HuH-7 (cell line): ENCODE measurements at regions not wholly inside any gene's neighbourhood (a gene's known extent, or its start where the extent isn't known, plus 50 kb on each side); places are given as distances from the start of the nearest gene placed in this dataset.
"Not testable (repeated sequence)": the region's sequence is repeated elsewhere in the genome, so short reads cannot be mapped to it uniquely, and the experiment has no call there.

Experiments used
- DNase-seq: peaks from one replicate; pipeline ENCODE4 v3.0.0; 2011; ENCODE audit warnings: low spot score

DNA sequence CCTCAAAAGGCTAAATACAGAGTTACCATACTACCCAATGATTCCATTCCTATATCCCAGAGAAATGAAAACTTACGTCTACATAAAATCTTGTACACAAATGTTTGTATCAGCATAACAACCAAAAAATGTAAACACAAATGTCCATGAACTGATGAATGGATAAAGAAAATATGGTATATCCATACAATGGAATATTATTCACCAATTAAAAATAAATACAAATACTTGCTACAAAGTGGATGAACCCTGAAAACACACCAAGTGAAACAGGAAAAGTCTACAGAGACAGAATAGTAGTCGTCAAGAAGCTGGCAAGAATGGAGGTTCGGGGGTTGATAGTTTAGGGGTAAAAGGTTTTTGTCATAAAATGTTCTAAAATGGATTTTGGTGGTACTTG, 54.0 kb upstream of the ANKRD28 start:
- no peak for DNase-seq

DNA sequence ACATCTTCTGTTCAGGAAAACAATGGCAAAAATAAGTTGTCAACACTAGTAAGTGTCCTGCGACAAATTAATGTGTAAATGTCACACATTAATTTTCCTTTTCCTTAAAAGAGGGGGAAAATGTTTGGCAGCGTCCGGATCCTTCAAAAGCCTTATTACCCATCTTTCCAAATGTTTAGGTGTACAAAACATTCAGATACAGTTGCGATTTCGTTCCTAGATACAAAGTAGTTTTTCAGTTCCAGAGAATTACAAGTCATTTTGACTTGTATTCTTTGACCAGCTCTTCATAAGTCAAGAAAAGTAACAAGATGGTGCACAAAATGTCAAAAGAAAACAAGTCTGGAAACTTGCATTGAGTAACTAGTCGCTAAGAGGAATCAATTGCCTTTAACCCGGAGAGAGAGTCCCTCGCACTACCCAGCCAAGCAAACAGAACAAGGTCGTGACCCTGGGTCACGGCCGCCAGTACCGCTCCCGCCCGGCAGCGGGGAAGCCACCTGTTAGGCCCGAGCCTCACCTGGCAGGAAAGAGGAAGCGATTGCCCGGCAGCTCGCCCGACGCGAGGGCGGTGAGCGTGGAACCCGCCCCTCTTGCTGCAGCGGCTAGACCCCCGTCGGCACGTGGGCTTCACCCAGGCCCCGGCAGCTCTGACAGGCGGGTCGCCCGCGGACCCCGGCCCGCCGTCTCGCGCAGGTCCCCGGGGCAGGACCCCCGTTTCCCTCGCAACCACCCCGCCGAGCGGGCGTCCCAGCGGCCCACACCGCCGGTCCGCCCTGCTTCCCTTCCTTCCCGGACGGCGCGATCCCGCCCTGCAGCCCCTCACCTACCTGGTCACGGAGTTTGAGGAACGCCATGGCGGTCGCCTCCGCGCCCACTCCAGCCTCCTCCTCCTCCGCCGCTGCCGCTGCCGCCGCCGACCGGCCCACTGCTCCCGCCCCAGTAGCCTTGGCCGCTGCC, 61.0 kb upstream of the ANKRD28 start:
- DNase-seq, result peak; percentile 80

DNA sequence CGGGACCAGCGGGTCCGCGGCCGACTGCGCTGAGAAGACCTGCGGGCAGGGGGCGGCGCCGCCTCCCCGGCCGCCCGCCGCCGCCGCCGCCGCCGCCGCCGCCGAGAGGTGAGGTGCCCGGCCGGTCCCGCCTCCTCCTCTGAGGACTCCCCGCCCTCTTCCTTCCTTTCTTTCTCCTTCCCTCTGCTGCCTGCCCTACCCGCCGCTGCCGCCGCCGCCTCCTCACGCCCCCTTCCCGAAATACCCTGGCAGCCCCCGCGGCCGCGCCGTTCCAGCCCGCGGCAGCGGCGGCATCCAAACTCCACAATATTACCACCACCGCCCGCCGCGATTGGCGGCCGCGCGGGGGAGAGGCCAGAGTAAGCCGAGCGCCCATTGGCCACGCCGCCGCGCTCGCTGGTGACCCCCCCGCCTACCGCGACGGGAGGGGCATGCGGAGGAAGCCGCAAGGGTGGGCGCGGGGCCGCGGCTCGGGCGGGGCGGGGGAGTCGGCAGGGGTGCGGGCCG, 61.8 kb upstream of the ANKRD28 start:
- DNase-seq, result peak; percentile 95

DNA sequence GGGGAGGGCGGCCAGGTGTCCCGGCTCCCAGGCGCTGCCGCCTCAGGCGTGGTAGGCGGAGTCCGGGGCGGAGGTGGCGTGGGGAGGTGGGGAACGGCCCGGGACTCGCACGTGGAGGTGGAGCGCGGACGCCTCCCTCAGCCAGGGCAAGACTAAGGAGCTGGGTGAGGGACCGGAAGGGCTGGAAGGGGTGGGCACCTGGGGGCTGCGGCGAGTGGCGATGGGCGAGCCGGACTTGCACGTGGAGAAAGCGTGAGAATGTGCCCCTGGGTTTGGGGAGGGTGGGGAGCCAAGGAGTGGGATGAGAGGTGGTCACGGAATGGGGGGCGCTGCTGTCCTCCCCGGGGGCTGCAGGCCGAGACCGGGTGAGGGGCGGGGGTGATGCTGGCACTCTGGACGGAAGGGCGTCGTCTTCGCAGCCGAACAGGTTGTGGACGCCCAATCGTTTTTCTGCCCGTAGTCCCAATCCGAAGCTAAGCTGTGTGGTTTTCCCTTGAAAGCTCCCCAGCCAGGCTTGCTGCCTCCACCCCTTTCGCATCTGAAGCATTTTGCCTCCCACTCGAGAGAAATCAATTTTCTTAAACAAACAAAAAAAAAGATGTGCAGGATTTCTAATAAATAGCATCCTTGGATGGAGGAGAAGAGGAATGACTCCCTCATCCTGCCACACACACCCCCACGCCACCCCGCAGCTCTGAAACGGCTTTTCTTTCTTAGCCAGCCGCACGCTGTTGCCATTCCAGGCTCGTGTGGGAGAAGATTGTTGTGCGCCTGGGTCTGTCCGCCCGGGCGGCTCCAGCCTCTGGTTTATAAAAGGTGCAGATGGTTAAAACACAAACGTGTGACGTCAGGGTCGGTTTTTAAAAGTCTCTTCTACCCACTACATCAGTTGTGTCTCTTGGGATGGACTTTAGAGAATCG, 62.5 kb upstream of the ANKRD28 start:
- DNase-seq, result peak; percentile 89

DNA sequence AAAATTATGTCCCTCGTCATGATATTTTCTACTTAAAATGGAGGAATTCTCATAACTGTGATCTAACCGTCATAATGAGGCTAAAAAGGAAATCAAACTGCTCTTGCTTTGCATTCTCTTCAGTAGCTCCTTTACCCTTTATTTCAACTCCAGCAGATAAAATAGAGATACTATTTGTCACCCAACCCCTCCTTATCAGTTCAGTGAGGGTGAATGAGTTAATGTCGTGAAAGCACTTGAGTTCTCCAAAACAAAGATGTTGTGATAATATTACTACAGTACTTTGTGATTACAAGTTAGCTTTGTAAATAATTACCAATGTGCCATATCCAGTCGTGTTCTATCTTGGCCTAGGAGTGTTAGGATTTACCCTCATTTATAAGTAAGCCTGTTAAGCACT, 63.4 kb upstream of the ANKRD28 start:
- no peak for DNase-seq

DNA sequence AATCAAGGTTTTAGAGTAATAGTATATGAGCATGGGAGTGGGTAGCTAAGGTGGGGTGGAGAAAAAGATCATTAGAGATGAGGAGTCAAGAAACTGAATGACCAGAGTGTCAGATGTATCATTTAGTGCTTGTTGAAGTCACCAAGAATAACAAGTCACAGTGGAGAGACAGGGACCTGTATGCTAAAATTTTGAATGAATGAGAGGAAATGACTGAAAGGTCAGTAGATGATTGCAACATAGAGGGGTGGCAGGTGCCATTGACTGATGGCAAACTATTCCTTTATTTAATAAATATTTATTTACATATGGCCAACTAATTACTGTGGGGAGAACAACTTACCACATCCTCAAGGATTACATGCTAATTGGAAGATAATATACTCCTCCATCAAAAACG, 75.0 kb upstream of the ANKRD28 start:
- no peak for DNase-seq

DNA sequence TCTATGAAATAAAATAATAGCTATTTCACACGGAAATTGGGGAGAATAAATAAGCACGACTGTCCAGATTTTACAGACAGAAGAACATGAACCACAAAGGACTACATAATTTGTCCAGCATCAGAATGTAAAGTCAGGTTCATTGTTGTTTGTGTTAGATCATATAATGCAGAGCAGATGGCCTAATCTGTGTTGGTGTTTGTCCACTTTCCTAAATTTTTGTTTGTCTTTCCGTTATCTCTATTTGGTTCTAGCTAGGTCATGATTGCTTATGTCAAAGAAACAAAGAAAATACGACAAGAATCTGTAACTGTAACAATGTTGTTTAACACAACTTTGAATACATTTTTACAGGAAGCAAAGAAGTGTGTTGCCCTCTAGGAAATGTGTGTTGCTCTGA, 75.6 kb upstream of the ANKRD28 start:
- DNase-seq, result no peak

DNA sequence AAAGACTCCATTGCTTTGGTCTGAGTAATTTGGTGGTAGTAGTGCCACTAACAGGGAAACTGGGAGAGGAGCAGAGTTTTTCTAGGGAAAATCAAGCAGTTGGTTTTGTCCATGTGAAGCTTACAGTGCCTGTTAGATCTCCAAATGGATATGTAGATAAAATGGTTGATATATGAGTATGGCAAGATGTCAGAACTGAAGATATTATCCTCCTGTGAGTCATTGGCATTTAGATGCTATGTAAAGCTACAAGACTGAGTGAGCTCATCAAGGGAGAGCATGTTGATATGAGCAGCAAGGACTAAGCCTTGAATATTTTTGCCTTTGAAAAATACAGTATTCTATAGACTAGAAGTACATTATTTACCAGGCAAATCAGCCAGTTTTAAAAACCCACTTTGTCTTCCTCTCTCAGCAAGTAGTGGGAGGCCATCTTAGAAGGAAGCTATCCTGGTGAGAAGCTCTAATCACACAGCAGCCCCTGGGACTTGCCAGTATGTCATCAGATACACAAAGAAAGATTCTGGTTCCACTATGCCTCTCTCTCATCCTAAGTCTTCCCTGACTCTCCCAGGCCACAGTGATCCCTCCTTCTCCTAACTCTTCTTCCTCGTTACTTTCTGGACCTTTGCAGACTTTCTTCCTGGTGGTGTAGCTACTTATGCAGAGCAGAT, 77.4 kb upstream of the ANKRD28 start:
- no peak for DNase-seq

DNA sequence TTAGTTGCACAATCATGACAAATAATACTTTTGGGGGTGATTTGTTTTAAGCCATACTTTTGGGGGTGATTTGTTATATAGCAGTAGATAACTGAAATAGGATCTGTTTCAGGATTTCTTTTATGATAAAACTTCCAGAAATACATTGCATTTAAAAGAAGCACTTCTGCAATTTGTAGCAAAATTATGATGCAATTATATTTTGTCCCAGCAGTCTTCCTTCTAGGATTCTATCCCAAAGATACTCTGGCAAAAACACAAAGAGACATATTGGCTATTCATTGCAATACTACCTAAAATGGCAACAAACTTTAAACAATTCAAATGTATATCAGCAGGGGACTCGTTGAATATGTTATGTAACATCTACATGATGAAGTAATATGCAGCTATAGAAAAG, 78.9 kb upstream of the ANKRD28 start:
- no peak for DNase-seq

DNA sequence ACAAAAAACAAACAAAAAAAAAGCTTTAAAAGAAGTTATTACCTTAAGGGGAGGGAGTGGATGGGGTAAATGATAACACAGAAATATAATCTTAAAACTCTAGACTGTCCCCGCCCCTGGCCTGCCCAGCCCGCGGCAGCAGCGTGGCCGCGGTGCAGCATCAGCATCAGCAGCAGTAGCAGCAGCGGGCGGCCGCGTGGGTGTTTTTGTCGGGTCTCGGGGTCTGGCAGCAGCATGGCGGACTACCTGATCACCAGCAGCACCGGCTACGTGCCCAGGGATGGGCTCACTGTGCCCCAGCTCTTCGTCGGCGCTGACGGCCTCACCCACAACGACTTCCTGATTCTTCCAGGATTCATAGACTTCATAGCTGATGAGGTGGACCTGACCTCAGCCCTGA, 80.0 kb upstream of the ANKRD28 start:
- no peak for DNase-seq

DNA sequence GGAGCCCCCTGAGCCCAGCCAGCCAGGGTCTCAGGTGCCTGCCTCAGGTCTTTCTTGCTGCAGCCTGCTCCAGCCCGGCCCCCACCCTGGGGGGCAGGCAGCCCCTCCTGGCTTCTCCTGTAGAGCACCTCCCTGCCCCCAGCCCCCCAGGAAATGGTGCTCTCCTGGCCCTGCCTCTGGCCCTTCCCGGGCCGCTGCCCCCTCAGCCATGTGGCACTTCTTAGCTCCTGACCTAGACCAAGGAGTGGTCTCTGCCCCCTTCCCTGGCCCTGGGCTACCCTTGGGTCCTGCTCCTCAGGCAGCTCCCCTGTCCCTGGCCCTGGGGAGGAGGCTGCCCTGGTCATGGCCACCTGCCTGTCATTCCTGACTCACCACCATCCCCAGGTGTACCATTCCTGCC, 82.0 kb upstream of the ANKRD28 start:
- DNase-seq, result not testable (repeated sequence)

DNA sequence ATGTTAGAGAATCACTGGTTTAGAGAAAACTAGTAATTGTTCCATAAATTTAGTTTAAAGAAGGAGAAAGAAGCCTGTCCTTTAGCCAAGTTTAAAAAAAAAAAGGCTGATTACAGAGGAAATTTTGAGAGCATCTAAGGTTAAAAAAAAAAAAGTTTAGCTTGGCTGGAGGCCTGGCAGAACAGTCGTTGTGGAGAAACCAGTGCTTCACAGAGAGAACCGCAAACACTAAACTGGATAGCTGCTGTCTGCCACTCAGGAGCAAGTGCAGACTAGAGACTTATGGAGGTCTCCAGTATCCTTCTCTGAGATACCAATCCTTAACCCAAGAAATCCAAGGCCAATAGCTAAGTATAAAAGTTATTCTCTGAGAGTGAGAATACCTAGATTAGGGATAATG, 84.8 kb upstream of the ANKRD28 start:
- no peak for DNase-seq

DNA sequence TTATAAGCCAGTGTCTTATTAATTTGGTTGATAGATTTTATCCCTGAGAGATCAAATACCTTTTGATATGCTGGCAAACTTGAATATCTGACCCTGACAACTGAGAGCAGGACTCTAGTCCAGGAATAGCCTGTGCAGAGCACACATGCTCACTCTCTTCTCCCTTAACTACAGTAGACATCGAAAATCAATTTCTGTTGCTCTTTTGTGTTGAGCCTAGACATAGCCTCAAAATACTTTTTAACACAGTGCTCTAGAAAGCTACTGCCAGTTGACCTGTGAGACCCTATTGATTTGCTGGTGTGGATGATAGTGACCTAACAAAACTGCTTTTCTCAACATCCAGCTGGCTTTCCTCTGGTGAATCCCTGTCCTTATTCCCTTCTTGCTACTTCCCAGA, 86.4 kb upstream of the ANKRD28 start:
- DNase-seq, result no peak

DNA sequence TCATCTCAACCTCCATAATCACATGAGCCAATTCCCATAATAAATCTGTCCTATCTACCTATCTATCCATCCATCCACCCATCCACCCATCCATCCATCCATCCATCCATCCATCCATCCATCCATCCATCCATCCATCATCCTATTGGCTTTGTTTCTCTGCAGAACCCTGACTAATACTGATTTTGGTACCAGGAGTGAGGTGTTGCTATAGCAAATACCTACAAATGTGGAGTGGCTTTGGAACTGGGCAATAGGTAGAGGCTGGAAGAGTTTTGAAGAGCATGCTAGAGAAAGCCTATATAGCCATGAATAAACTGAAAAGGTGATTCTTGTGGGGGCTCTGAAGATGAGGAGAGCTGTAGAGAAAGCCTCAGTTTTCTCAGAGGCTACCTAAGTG, 88.7 kb upstream of the ANKRD28 start:
- no peak for DNase-seq

DNA sequence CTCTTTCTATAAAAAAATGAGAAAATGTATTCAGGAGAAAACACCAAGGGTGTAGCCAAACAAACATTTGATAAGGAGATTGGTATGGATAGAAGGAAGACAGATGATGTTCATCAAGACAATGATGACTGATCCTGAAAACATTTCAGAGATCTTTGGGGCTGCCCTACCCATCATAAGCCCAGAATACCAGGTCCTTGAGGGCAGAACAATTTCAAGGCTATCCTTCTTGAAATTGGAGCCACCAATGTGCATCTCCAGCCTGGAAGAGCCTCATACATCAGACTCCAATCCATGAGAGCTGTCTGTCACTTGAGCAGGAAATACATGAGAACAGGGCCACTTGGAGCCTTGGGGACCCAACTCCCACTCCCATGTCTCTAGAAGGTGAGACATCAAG, 89.5 kb upstream of the ANKRD28 start:
- no peak for DNase-seq

DNA sequence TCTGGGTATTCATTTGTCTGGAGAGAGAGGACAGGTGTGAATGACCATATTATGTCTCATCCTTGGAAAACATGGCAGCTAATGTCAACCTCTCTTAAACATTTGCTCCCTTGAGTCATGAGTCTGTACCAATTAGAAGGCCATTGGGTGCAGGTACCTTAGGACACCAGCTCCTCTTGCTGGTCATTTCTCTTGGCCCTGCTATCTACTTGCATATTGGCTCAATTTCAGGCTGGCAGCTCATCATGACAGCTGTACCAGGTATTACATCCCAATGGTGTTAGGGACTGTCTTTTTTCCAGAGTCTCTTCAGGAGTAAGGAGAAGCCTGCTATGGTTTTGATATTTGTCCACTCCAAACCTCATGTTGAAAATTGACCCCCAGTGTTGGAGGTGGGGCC, 92.2 kb upstream of the ANKRD28 start:
- no peak for DNase-seq

DNA sequence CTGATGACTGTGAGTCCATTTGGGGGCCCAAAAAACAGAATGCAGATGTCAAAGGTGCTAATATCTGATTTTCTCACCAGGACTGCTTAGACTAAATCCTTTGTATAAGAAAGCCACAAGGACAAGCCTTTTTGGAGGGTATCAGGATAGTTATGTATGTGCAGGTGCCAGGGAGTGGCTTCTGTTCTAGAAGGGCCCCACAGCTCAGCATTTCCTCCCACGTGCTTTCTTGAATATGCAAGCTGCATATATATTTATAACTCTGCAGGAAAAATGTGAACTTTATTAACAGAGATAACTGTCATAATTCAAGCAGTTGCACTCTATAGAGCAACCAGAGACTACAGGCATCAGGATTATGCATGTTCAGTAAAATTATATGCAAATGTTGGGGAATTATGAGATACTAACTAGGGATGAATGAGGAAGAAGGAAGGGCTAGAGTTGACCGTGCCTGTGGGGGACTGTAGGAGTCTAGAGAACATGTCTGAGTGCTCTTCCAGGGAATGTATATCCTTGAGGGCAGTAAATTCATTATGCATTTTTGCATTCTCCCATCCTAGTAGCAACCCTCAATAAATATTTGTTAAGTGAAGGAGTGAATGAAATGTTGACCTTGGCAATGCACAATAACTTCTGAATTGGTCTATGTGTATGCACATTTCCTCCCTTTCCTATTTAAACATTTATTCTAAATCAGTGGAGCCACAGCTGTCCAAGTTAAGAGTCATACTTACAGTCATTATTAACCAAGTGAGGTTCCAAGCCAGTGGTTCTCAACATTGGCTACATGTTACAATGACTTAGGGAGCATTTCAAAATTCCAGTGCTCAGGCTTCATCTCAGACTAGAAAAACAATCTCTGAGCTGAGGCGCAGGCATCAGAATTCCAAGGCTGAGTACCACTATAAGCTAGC, 94.8 kb upstream of the ANKRD28 start:
- no peak for DNase-seq

DNA sequence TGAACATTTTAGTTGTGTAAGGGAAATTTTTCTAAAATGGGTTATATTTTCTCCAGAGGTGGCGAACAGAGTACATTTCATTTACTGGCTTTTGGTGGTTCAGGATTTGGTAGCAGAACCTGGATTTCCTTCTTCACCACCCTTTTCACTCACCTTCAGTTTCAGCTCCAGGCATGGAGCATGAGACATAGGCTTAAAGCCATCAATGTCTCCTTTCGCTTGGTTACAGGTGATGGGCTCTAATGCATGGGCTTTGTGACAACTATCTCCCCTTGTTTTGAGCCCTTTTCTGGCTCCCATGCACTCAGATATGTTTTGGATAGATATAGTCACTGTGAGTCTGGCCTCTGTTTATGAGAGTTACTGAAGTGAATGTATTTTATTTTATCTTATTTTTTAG, 96.6 kb upstream of the ANKRD28 start:
- no peak for DNase-seq

DNA sequence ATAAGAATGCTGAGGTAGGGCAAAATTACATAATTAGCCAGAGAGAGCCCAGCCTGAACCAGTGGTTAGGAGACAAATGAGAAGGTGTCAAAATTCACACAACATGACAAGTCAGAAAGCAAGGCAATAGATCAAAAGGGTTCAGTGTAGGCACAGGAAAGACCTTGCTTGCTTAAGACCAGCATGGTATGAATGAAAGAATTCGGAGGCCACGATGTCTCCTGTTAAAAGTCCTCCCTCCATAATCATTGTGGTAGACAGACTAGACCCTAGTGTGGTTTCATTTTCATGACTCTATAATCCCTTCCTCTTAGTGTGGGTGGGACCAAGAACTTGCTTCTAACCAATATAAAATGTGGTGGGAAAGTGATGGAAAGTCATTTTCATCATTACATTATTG, 98.7 kb upstream of the ANKRD28 start:
- no peak for DNase-seq

DNA sequence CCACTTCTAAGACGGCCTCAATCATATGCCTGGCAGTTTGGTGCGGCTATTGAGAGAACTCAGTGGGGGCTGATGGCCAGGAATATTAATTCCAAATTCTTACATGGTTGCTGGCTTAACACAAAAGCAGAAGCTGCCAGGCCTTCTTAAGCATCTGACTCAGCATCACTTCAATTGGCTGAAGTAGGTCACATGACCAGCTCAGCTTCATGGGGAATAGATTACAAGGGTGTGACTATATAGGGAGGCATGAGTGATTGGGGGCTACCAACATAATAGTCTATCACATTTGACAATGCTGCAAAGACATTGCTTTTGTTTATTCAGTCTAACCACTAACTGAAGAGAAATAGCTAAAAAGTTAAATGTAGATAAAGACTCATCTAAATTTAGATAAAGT, 101.6 kb upstream of the ANKRD28 start:
- no peak for DNase-seq

DNA sequence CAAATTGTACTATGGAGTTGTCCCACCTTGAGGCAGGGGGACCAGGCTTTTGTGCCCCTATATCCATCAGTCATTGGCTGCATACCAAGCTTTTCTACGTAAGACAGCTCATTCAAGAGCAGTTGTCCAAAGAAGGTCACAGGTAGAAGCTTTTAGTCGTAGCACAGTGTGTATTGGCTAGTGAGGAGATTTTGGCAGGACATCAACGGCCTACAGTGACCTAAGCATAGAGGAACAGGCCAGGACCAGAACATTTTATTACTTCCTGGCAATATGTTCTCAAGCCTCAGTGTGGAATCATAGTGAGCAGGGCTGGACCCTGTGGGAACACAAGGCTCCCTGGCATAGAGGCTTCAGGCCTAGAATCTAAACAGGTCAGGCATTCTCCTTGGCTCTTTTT, 105.4 kb upstream of the ANKRD28 start:
- DNase-seq, result no peak
